Middle frontal gyrus (tissue), 1 donor: ENCODE measurements at regions not wholly inside any gene's neighbourhood (a gene's known extent, or its start where the extent isn't known, plus 50 kb on each side); places are given as distances from the start of the nearest gene placed in this dataset.

Experiments
- DNase-seq: peaks from one replicate; pipeline ENCODE4 v3.0.0-alpha.2; 2015; ENCODE audit warnings: low spot score; ENCODE audit errors: extremely low spot score

DNA sequence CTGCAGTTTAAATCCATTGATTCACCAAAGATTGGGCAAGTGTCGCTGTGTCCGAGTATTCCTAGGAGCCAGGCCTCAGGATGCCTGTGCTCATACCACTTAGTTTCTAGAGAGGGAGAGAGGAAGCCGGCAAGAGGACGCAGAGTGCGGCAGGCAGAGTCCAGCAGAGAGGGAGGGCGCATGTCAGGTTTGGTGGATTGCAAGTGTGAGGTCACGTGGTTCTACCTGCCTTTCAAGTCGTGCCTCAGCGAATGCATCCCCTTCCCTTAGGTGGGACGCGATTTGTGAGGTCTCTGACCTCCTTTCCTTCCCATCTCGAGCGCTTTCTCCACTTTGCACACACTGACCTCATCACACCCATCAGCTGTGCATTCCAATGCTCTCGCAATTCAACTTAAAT is 188.1 kb downstream of the TMEM18 start:
- DNase-seq, result no peak

DNA sequence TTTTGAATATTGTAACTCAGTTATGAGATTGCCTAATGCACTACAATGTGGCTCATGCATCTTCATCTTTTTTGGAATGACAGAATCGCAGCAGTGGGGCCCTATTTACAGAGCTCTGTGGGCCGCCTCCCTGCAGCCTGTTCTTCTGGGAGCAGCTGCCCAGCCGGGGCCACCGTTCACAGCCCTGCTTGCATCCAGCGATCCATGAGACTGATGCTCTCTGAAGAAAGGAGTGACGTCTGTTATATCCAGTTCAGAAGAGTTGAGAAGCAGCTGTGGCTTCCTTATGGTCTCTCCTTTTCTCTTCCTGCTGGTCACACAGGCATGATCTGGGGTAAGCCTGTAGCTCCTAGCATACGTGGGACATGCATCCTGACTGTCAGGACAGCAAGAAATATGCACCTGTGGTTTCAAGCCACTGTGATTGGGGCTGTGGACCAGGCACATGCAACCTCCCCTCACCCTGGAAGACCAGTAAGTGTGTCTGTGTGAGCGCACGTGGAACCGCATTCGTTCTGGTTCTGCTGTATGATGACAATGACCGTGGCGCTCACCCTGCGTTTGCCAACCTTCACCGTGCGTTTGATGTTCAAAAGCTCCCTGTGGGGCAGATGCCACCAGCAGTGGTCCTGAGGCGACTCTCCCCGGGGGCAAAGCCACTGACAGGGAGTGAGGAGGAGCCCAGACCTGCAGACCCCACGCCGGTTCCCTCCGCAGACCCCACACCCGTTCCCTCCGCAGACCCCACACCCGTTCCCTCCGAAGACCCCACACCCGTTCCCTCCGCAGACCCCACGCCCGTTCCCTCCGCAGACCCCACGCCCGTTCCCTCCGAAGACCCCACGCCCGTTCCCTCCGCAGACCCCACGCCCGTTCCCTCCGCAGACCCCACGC is 189.8 kb downstream of the TMEM18 start:
- DNase-seq, result no peak

DNA sequence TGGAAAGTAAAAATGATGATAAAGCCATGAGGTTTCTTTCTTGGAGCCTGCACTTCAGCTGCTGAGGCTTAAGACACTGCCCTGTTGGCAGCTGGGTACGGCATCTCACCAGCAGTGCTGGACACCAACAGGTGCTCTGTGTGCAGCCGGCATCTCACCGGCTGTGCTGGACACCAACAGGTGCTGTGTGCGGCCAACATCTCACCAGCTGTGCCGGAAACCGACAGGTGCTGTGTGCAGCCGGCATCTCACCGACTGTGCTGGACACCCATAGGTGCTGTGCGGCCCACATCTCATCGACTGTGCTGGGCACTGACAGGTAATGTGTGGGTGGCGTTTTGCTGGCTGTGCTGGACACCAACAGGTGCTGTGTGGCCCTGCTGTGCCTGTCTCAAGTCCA is 190.8 kb downstream of the TMEM18 start:
- DNase-seq, result no peak

DNA sequence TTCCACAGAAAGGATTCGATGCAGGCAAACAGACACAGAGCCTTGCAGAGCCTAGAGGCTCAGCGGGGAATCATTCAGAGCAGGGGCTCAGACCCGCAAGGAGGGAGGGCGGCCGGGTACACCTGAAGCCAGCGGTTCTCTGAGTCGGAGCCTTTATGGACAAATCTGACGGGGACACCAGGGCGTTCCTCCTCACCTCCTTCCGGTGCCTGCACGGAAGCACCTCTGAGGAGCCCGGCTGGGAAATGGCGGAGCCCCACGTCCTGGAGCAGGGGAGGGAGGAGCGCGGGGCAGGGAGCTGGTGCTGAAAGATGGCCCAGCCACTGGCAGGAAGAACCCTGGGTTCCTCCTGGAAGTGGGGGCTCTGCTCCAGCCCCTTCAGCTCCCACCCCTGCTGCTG is 193.5 kb upstream of the ALKAL2 start:
- DNase-seq, result no peak

DNA sequence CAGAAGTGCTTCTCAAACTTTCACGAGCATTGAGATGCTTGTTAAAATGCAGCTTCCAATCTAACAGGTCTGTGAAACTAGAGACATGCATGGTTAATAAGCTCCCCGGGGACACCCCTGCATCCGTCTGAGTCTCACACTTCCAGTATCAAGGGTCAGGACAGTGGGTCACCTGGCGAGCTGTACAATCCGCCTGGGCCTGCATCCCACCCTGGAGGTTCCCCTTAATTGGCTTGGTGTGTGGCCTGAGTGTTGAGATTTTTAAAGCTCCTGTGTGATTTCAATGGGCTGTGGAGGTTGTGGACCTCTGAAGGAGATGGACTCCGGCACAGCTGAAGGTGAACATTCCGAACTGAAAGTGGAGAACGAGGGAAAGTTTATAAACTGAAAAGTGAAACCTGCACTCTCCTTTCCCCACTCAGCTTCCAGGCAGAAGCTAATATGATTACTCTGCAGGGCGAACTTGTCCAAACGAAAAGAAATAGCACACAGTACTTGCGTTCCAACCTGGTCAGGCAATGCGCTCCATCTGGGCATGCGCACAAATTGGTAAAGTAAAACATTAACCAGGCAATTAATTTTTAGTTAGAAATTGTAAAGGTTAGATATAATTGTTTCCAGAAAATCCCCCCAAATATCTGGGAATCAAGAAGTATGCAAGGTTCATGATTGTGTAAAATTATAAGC is 191.7 kb upstream of the ALKAL2 start:
- no peak for DNase-seq

DNA sequence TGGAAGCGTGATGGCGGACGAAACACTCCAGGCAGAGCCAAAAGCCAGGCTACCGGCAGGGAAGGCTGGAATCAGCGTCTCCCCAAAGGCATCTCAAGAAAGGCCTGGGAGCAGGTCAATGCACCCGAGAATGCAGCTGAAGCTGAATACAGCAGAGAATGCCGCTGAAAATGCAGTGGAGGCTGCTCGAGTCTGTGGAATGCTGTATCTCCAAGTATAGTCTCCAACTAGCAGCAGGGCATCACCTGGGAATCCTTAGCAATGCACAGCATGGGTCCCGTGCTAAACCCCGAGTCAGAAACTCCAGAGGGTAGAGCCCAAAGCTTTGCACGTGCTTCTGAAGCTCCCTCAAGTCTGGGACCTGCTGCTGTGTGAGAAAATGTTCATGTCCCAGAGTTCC is 191.1 kb upstream of the ALKAL2 start:
- no peak for DNase-seq

DNA sequence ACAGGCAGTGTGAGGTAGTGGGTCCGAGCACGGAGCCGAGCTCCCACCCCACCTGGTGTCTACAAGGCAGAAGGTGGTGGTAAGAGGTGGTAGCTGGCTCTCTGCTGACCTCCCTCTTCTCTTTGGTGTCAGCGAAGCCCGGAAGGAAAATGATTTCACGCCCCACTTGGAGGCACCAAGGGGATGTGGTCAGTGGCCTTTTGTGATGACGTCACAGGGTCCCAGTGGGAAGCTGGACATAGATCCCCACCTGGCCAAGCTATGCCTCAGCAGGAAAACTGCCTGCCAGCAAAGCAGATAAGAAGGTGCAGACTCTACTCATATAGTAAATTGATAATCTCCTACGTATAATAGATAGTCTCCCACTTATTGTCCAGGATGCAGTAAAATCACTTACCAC is 183.7 kb upstream of the ALKAL2 start:
- no peak for DNase-seq

DNA sequence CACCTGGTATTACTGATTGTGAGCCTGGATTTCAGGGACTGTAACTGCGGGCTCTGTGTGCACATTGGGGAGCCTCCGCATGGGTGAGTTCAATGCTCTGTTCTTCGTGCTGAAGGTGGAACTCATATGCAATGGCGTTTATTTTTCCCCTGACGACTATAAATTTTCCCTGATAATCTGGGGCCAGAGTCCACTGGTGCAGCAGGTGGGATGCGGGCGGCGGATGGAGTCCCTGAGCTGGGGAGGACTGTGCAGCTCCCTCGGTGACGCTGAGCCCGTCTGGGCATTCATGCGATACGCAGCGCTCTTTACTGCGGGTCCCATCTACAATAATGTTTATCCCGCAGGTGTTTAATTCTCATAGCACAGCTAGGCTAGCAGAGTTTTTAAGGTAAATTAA is 181.6 kb upstream of the ALKAL2 start:
- no peak for DNase-seq

DNA sequence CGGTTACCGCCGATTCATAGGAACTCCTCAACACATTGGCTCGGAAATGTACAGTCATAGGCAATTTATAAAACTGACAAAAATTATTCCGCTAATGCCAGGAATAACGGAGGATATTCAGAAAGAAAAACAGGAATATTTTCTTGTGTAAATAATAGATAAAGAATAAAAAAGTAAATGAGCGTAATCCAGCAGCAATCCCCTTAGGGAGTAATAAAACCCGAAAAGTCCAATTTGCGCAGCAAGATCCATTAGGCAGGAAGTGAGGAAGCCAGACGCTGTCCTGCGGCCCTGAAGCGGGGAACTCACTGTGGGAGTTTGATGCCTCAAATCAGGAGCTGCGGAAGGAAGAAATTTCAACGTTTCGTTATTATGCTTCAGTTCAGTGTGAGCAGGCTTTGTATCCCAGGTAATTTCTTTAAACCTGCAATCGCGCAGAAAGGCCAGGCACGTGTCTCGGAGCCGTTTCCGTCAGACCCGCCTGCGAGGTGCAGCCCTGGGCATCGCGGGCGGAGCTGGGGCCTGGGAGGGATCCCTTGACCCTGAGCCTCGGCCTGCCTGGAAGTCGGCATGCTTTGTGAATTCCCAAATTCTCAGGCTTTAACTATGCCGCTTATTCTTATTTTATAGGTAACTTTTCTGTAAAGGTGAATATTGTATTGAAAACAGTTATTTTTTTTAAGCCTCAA is 180.9 kb upstream of the ALKAL2 start:
- DNase-seq, result no peak

DNA sequence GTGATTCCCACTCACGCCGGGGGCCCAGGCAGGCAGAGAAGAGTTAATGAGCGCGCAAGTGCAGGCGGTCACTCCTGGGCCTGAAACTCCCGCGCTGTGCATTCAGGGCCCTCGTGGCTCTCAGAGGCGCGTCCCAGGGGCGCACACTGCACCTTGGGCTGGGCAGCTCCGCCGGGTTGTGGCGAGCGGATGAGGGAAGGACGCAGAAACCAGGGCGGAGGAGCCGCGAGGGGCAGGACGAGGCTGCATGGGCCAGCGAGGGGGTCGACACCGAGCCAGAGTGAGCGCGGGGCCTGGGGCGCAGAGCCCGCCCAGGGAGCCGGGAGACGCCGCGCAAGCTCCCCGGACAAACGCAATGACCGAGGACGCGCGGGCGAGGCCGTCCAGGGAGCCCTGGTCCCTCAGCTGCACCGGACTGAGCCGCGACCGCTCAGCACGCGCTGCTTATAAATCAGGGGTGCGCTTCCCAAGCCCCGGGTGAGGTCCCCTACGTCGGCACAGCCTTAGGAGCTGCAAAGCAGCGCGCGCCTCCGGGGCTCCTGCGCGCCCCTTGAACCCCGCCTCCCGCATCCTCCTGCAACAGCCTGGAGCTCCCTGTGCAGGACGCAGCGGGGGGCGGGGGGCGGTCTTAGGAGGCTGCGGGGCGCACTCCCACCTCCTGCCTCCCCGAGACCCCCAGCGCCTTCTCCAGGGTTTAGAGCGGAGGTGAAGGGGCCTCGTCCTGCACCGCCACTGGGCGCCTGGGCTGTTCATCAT is 180.2 kb upstream of the ALKAL2 start:
- no peak for DNase-seq

DNA sequence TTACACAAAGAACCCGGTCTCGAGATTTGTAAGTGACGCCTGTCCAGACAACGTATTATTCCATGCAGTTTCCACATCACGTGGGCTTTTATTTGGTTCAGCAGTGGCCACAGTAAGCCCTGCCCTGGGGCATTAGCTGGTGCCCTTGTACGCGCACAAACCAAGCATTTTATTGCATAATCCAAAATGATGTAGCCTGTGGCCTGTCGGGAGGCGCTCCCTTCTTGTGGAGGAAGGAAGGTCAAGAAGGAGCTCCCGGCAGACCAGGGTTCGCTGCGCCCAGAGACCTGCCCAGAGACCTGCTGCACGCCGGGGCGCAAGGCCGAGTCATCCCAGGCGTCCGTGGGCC is 179.6 kb upstream of the ALKAL2 start:
- no peak for DNase-seq

DNA sequence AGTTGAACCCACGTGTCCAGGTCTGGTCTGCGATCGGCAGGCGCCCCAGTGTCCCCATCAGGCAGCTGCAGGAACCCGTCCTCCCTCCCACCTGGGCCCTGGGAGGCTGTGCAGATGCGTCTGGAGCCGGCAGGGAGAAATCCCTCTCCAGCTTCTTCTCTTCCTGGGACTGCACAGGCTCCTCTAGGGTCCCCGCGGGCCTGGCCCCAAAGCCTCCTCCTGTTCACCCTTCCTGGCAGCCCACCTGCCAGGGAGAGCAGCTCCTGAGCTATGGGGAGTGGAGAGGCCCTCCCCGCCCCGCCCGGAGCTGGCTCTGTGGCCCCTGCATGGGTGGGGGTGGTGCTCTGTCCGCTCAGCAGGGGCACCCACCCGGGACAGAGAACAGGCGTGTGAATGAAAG is 179.2 kb upstream of the ALKAL2 start:
- DNase-seq, result no peak

DNA sequence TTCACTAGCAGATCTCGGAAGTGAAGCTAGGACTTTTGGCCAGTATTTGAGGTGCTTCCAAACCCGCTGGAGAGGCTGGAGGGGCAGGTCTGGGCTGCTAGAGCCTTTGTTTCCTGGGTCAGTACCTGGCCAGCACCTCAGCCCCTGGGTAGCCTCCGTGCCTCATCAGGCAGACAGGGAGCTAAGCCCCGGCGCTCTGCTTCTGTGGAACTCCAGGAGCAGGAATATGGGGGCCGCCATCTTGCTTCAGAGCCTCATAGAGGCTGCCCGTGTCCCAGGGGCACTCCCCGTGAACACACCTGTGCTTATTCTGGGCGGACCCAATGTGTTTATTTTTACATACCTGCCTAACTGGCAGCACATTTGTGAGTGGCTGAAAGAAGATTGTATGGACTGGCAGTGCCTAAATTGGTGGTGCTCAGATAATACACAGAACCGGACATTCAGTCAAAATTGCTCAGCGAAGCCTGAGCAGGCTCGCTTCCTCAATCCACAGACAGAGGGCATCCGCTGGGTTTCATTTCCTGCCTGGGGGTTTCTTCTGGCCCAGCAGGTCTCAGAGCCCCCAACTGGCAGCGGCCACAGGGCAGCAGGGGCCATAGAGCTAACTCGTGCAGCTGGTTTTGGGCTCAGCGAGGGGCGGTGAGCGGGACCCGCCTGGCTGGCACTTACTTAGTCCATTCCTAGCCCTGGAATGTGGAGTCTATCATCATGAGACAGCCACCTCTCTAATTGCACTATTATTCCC is 176.8 kb upstream of the ALKAL2 start:
- no peak for DNase-seq

DNA sequence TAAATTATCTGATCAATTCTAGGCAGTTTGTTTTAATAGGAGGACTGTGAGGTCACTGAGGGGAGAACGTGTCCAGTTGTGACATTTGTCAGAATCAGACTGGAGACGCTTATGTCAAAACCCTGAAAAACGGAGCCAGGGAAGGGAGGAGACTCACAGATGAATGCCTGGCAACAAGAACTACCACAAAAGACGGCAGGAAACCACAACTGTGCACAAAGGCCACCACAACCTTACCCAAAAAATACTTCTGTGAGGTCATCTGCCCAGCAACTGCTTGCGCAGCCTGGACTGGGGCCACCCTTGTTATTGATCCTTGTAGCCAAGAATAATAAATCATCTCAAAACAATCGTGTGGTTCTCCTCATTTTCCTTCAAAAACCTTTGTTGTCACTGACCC is 173.0 kb upstream of the ALKAL2 start:
- no peak for DNase-seq

DNA sequence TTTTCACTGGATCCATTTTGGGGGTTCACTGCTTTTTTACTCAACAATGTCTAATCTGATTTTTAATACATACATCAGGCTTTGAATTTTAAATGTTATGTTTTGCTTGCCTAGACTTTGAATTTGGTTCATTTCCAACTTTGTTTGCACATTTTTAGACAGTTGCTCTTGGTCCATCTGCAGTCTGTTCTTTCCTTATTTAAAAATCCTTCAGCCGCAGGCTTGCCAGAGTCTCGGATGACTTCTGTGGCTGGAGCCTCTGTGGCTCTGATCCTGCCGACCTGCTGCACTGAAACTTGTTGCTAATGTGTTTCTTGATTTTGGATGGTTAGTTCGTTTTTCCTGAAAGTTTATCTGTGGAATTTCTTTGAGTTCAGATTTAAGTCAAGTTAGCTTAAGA is 172.0 kb upstream of the ALKAL2 start:
- no peak for DNase-seq

DNA sequence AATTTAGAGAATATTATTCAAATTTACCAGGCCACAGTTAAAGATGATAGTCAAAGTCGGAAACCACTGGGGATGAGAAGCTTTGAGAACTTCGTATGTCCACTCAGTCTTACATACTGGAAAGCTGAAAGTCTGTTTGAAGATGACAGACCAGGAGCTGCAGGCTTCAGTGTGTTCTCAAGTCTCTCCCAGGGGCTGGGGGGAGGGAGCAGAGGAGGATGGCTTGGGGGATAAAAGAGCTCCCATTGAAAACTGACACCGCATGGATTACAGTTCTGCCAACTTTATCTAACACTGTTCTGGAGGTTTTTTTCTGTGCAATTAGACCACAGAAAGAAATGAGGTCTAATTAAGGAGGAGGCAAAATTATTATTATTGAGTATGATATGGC is 170.5 kb upstream of the ALKAL2 start:
- no peak for DNase-seq

DNA sequence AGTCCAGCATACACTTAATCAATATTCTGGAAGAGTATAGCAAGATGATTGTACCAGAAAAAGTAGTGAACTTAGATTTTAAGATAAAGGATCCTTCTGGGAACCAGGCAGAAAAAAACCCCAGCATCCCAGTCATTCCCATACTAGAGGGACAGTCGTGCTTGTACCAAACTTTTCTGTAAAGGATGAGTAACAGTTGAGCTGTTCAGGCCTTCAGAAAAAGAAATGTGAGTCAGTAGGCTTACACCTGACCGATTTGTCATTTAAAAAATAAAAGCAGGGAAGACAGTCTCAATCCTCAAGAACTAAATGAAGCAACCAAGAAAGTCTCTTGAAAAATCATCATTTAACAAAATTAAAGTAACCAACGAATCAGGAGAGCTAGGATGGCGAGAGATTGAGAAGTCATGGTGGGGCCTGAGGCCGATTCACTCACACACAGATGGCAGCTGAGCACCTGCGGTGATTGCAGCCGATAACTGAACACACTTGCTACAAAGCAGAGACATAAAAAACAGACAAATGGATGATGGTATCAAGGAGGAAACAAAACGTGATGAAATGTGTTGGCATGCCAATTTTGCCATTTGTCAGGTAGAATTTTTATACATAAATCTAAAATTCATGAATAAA is 170.0 kb upstream of the ALKAL2 start:
- no peak for DNase-seq

DNA sequence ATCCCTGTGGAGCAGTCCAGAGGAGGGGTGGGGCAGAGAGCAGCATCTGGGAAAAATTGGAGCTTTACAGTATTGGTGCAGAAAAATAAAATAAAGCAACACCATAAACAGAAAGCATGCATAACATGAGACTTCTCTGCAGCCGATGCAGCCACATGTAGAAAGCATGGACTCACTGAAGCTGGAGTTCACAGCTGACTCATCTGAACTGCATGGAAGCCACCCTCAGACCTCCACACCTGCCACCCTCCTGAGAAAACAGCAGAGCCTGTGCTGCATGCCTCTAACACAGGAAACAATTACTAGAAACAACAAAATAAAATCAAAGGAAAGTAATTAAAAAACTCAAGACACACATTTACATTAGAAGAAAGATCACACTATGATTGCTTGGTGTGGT is 169.4 kb upstream of the ALKAL2 start:
- no peak for DNase-seq

DNA sequence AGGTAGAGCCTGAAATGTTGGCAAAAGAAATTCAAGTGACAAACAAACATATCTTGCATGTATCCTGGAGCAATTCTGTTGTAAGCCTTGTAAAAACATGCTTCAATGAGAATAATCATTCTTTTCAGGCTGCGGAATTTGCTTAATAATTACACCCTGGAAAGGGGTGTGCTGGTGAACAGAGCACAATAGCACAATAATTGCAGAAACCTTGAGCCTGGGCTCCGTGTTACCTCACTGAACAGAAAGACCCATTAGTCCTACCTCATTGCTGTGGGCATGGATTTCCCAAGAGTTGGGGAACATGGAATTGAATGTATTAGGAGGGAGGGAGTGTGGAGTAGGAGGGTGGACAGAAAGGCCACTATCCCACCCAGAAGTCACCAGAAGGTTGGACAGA is 168.0 kb upstream of the ALKAL2 start:
- DNase-seq, result no peak

DNA sequence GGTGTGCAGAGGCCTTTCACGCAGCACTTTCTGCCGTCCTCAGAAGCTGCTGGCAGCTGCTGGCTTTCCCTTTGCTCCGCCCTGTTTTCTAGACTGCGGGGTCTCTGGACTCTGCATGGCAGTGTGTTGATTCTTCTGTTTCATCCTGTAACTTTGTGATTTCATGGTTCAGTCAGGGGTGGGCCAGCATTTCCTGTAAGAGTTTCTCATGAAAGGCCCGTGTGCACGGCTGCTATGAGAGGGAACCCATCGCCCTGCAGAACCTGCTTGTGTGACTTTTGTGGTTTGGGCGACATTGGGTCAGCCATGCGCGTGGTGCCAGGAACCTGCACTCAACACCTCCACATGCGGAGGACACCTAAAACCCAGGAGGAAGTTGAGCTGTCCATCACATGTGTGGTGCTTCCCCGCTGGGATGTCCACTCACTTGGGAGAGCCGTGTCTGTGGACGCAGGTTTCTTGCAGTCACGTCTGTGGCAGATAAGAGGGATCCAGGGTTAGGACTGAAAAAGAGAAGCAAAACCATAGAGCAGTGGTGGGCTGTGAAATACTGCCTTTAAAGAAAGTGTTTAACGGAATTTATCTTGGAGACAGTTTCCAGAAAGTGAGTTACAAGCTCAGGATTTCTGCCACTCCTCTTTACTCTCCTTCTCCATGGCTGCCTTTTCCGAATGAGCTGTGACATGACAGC is 167.3 kb upstream of the ALKAL2 start:
- no peak for DNase-seq
